T-helper 2 cell treated with Interferon-gamma antibody and Interleukin-4, amounts not matched to agents 100 ng/mL and 5 ng/mL, for 36 hours (primary cell): ENCODE measurements at regions not wholly inside any gene's neighbourhood (a gene's known extent, or its start where the extent isn't known, plus 50 kb on each side); places are given as distances from the start of the nearest gene placed in this dataset.
"Not testable (repeated sequence)": the region's sequence is repeated elsewhere in the genome, so short reads cannot be mapped to it uniquely, and the experiment has no call there.

Experiments used
- intact Hi-C: fragments of 100-400 bp; cut with micrococcal nuclease; formaldehyde crosslinking; loops from one replicate; pipeline ENCODE4 v1.15.1; 2023

DNA sequence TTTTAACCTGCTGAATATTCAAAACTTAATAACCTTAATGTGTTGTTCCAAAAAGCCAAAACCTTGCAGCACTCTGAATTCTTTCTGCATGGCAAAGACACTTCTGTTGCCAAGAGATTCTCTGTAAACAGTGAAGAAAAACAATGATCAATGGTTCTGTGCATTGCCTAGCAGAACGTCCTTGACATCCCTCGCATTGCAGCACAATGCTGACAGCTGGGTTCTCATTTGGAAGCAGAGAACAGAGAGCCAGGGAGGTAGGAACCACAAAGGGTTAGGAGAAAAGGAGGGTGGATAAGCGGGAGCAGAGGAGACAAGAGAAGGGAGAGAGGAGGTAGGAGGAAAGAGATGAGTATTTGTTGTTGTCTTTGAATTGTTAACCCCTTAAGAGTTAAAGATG lies 501.1 kb downstream of the NAV3 start:
- intact Hi-C loops, result no loop called here

DNA sequence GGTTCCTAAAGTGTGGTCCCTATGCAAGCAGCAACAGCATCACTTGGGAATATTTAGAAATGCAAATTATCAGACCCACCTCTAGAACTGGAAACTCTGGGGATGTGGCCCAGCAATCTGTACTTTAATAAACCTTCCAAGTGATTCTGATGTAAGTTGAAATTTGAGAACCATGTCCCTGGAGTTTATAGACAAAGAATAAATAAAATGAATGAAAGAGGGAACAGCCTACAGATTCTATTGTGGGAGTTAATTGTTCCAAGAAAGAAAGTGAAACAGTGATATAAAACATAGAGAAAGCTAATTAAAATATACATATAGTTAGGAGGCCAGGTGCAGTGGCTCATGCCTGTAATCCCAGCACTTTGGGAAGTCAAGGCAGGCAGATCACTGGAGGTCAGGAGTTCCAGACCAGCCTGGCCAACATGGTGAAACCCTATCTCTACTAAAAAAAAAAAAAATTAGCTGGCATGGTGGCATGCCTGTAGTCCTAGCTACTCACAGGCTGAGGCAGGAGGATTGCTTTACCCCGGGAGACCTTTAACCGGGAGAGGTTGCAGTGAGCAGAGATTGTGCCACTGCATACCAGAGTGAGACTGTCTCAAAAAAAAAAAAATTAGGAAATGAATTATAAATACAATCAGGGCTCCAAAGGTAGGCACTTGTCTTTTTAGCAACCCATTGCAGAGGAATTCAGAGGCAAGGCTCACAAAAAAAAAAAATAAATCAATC lies 507.5 kb downstream of the NAV3 start:
- intact Hi-C loops, result no loop called here

DNA sequence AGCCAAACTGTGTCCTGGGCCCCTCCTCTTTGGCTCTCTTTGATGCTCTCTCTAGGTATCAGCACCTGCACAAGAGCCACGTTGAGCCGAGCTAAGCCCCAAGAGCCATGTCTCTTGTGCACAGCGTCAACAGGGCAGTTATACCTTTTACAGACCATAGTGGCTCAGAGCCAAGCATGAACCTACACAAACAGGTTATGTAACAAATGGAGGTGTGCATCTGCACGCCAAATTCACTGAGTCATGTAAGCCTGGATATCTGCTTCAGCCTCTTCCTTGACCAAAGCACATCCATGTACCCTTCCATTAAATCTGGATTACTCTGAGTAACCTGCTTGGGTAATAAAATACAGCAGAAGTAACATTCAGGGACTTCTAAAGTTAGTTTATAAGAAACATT lies 509.7 kb downstream of the NAV3 start:
- intact Hi-C loops, result no loop called here

DNA sequence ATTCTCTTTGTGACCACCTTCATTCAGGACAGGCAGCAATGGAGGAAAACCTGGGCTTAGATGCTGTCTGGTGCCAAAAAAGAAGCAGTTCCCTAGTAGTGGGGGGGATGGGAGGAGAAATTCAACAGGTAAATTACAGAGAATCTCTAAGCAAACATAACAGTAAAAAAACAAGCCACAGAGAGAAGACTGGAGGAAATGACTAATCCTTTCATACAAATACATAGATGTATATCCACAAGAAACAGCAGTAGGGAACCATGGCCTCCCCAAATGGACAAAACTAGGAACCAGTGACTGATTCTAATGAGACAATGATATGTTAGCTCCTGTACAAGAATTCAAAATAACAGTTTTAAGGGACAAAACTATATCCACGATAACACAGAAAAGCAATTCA lies 513.0 kb downstream of the NAV3 start:
- intact Hi-C loops, result no loop called here

DNA sequence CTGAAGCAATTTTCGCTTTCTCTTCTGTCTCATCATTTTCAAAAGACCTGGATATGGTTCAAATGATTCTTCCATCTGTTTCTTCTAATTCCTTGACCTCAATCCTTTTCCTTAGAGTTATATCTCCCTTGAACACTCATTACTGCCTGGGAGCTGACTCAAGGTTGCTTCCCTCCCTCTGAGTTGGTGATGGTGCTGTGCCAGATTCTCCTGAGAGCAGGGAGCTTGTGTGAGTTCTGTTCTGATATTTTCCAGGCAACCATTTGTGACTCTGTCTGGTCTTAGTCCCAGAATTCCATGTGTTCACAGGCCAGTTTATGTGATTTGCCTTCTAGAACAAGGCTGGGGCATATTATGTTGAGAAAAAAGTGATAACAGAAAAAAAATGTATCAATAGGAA lies 505.1 kb upstream of the SYT1 start:
- intact Hi-C loops, result no loop called here

DNA sequence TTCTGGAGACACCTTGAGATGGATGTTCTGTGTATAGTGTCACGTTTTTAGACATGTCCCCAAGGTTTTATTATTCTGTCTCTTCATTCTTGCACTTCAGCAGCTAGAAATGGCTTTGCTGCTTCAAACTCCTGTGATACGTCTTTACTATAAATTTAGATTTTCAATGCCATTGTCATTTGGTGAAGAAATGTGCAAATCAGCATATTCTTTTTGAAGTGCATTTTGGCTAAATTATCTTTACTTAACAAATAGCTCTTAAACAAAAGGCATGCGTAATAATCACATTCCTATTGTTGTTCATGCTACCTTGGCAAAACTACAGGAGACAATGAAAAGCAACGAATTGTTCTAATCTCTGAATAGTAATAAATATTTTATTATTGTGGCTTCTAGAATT lies 502.9 kb upstream of the SYT1 start:
- intact Hi-C loops, result no loop called here

DNA sequence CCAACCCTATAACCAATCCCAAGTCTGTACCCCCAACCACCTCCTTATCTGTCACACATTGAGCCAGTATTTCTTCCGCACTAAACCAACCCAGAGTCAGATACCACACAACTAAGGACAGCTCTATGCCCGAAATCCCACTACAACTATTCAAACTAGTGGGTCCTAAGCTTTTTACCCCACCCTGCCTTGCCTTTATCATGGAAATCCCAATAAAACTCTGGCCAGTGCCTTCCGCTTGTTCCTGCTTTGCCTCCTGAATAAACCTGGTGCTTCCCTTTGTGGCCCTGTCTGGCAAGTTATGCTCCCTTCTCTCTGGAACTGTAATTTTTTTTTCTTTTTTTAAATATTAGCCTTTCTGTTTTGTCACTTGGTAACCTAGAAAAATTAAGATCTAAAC lies 493.3 kb upstream of the SYT1 start:
- intact Hi-C loops, result no loop called here

DNA sequence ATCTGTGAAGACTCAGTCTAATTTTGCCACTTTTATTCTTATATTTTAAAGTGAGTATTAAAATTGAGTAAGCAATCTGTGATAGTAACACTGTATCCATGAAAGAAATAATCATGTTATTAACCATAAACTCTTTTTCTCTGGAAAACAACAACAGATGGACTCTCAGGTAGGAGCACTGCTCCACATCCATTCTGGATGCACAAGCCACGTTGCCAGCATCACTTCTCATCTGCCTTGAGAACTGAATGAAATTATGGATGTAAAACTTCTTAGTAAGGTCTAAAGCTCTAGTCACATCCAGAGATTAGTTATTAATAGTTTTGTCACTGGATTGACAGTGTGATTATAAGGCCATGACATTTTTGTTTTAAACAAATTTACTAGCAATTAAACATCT lies 489.1 kb upstream of the SYT1 start:
- intact Hi-C loops, result no loop called here

DNA sequence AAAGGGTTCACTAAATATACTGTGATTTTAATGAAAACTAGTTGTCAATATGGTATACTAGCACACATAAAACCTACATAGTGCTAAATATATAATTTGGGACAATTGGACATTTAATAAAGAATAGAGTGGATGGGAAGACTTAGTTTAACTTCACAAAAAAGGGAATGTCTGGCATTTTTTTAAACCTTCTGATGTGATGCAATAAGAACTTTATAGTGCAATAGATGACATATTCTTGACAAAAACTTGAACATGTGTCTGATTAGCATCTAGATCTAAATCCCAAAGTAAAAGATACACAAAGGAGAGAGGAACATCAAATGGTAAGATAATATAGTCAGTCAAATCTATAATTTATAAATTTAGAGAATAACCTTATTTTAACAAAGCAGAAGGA lies 488.3 kb upstream of the SYT1 start:
- intact Hi-C loops, result no loop called here

DNA sequence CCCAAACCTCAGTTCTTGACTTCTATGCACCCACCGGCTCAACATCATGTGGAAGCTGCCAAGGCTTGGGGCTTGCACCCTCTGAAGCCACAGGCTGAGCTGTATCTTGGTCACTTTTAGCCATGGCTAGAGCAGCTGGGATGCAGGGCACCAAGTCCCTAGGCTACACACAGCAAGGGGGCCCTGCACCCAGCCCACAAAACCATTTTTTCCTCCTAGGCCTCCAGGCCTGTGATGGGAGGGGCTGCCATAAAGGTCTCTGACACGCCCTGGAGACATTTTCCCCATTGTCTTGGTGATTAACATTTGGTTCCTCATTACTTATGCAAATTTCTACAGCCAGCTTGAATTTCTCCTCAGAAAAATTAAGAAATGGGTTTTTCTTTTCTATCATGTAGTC lies 485.5 kb upstream of the SYT1 start:
- intact Hi-C loops, result not testable (repeated sequence)

DNA sequence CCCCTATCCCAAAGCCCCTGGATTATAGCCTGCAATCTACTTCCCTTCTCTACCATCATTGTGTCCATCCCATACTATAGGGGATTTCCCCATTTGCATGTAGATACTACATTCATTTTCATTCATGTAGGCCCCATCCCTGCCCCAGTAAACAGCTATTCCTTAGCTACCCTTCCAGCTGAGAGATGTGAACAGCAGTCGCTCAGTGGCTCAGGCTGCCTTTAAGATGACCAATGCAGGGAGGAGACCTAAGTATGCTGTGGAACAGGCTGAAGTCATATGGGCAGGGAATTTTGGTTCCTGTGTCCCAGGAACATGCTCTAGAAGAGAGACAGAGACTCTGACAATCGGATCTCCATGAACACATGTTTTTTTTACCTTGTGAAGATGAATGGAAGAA lies 481.2 kb upstream of the SYT1 start:
- intact Hi-C loops, result no loop called here

DNA sequence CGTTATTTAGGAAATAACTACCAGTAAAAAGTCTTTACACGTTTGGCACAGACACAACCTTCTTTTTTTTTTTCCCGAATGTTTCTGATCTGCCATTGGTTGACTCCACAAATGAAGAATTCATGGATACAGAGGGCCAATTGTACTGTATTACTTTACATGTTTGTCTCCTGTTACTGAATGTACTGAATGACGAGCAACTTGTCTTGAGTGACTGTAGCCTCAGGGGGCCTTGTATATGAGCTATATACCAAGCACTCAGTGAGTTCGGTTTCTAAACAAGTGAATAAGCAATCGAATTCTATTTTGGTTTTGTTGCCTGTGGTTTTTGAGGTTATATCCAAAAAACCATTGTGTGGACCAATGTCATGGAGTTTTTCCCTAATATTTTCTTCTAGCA lies 480.0 kb upstream of the SYT1 start:
- intact Hi-C loops, result no loop called here

DNA sequence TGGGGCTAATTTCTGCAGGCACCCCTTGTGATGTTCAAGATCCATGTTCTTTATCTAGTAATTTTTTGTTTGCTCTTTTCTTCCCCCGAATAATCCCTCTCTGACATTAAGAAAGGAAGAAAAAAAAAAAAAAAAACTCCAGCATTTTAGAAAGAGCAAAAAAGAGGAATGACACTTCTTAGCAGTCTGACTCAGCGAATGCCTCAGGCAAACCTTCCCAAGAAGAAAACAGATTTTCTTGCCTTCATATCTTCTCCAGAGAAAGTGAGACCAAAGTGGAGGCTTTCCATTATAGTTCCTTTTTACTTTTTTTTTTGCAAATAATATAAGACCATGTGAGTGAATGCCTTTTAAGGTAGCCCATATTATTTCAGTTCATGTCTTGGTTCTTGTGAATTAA lies 479.0 kb upstream of the SYT1 start:
- intact Hi-C loops, result no loop called here

DNA sequence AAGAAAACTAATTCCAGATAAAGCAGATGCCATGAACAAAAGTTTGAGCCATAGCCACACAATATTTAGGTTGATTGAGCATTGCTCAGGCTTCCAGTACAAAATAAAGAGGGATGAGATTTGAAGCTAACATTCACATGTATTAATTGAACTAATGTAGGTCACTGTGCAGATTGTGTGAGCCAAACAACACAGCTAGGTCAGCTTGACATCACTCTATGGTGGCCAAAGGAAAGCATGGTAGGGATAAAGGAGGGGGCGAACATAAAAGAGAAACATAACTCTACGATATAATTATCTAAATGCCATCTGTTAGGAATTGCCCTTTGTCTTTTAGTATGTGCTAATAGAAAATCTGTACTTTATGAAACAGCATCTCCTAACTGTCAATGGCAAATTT lies 477.7 kb upstream of the SYT1 start:
- intact Hi-C loops, result no loop called here

DNA sequence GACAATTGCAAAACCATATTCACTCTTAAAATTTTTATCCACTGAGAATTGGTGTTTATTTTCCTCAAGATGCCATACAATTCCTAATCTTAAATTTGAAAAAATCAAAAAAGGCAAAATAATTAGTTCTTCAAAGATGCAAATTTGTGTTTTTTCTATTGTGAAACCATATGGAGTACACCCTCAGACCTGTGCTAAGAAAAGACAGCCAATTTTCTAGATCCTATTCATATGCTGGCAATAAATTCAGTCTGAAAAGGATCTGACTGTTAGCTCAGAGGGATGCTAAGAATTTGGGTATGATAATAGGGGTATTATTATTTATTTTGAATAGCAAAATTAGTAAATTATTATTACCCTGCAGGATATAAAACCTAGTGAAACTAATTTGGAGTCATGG lies 476.9 kb upstream of the SYT1 start:
- intact Hi-C loops, result no loop called here

DNA sequence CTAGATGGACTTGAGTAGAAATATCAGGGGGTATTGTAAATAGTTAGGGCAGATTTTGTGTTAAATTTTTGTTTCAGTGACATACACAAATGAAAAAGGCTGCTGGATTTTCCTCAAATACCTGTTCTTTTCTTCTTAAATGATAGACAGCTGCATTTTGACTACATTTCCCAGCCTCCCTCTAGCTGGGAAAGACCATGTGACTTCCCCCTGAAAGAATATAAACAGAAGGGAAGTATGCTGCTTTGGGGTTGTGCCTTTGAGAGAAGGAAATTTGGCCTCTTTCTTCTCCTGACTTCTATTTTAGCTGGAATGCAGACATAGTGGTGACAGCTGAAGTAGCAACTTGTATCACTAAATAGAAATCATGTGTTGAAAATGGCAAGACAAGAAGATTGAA lies 476.1 kb upstream of the SYT1 start:
- intact Hi-C loops, result no loop called here

DNA sequence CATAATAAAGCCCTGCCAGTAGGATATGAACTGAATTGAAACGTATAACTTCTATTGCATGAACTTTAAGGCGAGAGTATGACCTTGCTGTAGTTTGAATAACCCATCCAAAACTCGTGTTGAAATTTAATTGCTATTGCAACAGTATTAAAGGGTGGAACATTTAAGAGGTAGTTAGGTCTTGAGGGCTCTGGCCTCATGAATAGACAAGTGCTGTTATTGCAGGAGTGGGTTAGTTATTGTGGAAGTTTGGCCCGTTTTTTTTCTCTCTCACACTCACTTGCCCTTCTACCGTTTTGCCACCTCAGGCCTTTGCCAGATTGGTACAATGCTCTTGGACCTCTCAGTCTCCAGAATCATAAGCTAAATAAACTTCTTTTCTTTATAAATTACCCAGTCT lies 473.7 kb upstream of the SYT1 start:
- intact Hi-C loops, result no loop called here

DNA sequence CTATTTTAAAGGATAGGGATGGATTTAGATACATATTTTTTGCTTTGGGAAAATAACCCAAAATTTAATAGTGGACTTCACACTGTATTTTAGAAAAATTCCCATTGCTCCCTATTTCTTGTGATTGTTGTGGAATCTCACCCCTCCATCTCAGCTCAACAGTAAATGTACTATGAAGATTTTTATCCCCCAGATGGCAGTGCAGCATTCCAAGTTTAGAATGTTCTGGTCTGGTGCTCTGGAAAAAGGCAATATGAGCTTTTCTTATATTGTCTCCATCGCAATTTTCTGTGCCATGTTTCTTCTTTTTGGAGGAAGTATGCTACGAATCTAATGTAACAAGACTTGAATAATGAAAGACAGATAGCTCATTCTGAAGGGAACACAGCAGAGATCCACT lies 471.7 kb upstream of the SYT1 start:
- intact Hi-C loops, result no loop called here

DNA sequence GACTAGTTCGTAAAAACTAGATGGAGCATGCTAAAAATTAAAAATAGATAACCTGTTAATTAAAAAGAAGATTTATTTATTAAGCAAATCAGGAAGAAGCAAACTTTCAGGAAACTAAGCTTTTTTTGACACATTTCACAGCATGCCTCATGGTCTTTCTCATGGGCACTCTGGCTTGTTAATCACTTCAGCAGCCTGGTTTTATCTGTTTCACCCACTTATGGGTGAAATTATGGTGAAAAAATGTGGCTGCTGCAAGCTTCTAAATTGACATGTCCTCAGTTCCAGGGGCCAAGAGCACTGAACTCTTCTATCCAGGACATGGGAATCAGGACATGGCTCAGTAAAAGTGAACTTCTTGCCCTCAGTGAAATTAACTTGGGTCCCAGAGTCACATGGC lies 468.6 kb upstream of the SYT1 start:
- intact Hi-C loops, result no loop called here

DNA sequence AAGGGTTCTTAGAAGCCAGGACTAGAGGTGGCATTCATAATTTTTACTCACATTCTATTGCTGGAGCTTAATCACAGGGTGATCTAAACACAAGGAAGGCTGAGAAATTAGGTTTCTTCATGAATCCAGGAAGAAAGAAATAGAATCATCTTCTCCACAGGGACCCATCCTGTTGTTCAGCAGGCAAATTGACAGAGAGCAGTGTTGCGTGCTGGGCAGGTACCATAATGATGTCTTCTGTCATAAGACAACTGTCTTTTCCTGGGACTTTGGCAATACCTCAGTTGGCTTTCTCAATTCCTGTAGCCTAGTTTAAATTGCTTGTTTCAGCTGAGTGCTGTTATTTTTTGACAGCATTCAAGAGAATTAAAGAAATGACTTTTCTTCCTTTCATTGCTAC lies 468.0 kb upstream of the SYT1 start:
- intact Hi-C loops, result no loop called here

DNA sequence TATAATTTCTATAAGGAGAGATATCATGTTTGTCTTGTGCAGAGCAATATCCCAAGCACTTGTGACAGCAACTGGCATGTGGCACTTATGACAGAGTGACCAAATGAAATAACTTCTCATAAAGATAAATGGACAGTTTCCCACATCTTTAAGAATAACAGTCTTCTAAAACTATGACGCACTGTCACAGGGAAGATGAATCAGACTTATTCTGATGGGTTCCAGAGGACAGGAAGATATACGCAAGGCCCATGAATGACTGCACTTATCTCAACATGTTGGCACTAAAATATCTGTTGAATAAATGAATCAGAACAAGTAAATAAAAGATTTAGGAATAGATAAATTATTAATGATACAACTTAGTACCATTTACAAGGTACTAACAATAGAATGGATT lies 465.8 kb upstream of the SYT1 start:
- intact Hi-C loops, result no loop called here

DNA sequence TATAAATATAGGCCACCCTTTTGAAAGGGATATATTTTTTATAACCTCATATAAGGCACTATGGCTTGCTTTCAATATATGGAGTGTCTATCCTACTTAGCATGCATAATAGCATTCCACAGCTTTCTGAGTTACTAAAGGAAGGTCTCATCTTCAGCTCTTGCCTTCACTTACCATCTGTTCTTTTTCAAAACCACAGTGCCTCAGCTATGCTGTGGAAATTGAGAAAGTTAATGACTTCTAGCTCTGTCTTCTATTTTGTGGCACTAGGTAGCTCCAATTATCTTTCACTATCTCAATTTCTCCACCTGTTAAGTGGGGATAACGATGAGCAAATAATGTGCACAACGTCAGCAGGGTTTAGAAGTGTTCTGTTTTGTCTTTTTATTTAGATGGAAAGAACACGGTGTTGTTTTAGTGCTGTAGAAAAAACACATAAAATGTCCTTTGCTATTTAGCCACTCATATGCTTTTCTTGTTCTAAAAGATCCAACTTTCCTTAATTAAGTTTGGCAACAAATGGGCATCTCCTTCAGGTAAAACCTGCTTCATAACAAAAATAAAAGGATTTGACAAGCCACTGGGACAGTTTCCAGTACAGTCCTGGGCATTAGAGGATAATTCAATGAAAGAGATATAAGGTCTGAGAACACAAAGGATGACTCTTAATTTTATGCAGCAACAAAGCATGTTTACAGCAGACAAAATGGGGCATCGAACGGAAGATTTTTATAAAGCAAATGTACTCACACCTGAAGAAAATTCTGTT lies 462.0 kb upstream of the SYT1 start:
- intact Hi-C loops, result no loop called here

DNA sequence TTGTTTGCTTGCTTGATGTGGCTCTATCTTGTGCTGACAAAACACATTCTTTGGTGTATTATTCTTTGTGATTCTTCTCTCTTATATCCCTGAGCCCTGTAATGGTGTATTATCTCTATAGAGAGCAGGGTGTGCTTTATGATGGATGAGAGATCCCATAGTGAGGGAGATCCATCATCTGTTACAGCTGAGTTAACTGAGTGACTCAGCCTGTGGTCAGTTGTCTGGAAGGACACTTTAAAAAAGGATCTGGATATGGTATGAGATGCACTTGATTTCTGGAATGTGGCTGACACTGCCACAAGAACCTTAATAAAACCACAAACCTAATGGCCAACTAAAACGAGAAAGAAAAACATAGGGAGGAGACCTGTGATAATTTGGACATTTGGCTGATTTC lies 461.4 kb upstream of the SYT1 start:
- intact Hi-C loops, result no loop called here
